ENCODE measurements at regions not wholly inside any gene's neighbourhood (a gene's known extent, or its start where the extent isn't known, plus 50 kb on each side); places are given as distances from the start of the nearest gene placed in this dataset.
"Not testable (repeated sequence)": the region's sequence is repeated elsewhere in the genome, so short reads cannot be mapped to it uniquely, and the experiment has no call there.

- H3K9ac ChIP-seq (ENCODE audit: low read depth, low read length); H3K4me1 ChIP-seq (ENCODE audit: insufficient read depth, low read length); H3K36me3 ChIP-seq (ENCODE audit: insufficient read depth, low read length); H3K9me3 ChIP-seq (ENCODE audit: control insufficient read depth, insufficient read depth, low read length): not testable (repeated sequence)
These were observed 1739.6 kb downstream of the ARAP2 start for GRCh38 chr4:34504731-34505130.

GRCh38 chr4:34506511-34507092, 1737.7 kb downstream of the ARAP2 start:
- not testable (repeated sequence) for H3K4me1 ChIP-seq (ENCODE audit: insufficient read depth, low read length); H3K9ac ChIP-seq (ENCODE audit: low read depth, low read length); H3K36me3 ChIP-seq (ENCODE audit: insufficient read depth, low read length); H3K9me3 ChIP-seq (ENCODE audit: control insufficient read depth, insufficient read depth, low read length)

- H3K4me1 ChIP-seq (ENCODE audit: insufficient read depth, low read length): peaks cover 4% of the 10 kb centered on the region; the same call in 1 of the 2 replicates
- no peaks in the 10 kb centered on the region; the same call in 1 of the 2 replicates for H3K9me3 ChIP-seq (ENCODE audit: control insufficient read depth, insufficient read depth, low read length)
- H3K9ac ChIP-seq (ENCODE audit: low read depth, low read length): no peak overlapping the region
- H3K36me3 ChIP-seq (ENCODE audit: insufficient read depth, low read length): no peaks in the 10 kb centered on the region
These were observed 1731.7 kb downstream of the ARAP2 start for GRCh38 chr4:34512616-34513015.

DNA sequence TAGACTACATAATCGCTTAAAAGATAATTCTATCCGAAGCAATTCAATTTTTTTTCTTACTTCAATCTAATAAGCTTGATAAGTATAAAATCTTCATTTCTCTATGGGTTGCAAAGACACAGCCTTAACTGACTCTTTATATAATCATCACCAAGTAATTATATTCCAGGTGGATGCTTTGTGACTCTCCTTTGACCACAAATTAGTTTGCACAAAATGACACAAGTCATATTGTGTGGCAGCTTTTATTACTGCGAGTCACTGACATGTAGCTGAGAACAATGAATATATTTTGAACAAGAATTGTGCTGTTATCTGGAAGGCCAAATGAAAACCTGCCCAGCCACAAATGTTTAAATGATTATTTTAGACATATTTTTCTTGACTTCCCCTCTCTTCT, 1727.8 kb downstream of the ARAP2 start:
- Histone ChIP-seq H3K9ac (ENCODE audit: low read depth, low read length) (no peak overlapping the region), H3K36me3 (ENCODE audit: insufficient read depth, low read length) (no peaks in the 10 kb centered on the region), H3K4me1 (ENCODE audit: insufficient read depth, low read length) (peaks cover 4% of the 10 kb centered on the region; the same call in 1 of the 2 replicates), H3K9me3 (ENCODE audit: control insufficient read depth, insufficient read depth, low read length) (no peaks in the 10 kb centered on the region)

DNA sequence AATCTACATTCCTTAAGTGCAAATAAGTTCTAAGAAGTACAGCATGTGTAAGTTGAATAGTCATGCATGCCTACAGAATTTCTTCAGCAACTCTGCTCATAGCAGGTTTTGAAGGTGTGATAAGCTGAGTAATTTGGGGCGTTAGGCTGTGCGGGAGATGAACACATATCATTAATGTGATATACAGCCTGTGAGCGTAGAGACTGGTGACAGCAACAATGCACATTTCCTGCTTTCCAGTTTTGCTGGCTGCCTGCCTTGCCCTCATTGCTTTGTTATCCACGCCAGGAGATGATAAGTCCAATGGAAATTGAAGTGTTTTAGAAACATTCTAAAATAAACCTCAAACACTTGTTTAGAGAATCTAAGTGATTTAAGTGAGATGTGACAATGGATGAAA, 1709.4 kb downstream of the ARAP2 start:
- no peak overlapping the region for H3K9ac ChIP-seq (ENCODE audit: low read depth, low read length)
- H3K36me3 ChIP-seq (ENCODE audit: insufficient read depth, low read length): no peaks in the 10 kb centered on the region
- no peaks in the 10 kb centered on the region for H3K4me1 ChIP-seq (ENCODE audit: insufficient read depth, low read length)
- H3K9me3 ChIP-seq (ENCODE audit: control insufficient read depth, insufficient read depth, low read length): no peaks in the 10 kb centered on the region

- Histone ChIP-seq H3K36me3 (ENCODE audit: insufficient read depth, low read length) (no peaks in the 10 kb centered on the region), H3K9me3 (ENCODE audit: control insufficient read depth, insufficient read depth, low read length) (no peaks in the 10 kb centered on the region), H3K4me1 (ENCODE audit: insufficient read depth, low read length) (no peaks in the 10 kb centered on the region), H3K9ac (ENCODE audit: low read depth, low read length) (no peak overlapping the region)
These were observed 1678.2 kb downstream of the ARAP2 start for GRCh38 chr4:34566091-34566490.

- Histone ChIP-seq H3K9me3 (ENCODE audit: control insufficient read depth, insufficient read depth, low read length) (no peaks in the 10 kb centered on the region), H3K4me1 (ENCODE audit: insufficient read depth, low read length) (peaks cover 7% of the 10 kb centered on the region; the same call in 1 of the 2 replicates), H3K9ac (ENCODE audit: low read depth, low read length) (no peak overlapping the region), H3K36me3 (ENCODE audit: insufficient read depth, low read length) (no peaks in the 10 kb centered on the region)
These were observed 1672.3 kb downstream of the ARAP2 start for GRCh38 chr4:34572026-34572425.

DNA sequence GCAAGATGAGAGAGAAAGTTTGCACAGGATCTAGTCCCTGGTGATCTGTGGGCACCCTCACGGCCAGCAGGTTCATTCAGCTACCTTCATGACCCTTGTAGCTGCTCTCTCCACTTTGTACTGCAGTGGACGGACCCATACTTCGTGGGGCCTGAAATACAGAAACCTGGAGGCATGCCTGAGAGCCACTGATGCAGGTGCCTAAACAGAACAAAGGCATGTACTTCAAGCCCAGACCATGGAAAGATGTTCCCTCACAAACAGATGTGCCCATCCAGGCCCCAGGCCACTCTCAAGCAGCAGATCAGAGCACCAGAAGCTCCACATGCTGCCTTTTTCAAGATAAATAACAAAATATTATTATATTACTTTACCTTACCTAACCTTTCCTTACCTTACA, 1629.0 kb downstream of the ARAP2 start:
- peaks cover 8% of the 10 kb centered on the region; the same call in 1 of the 2 replicates for H3K4me1 ChIP-seq (ENCODE audit: insufficient read depth, low read length)
- H3K9ac ChIP-seq (ENCODE audit: low read depth, low read length): no peak overlapping the region
- no peaks in the 10 kb centered on the region for H3K36me3 ChIP-seq (ENCODE audit: insufficient read depth, low read length)
- H3K9me3 ChIP-seq (ENCODE audit: control insufficient read depth, insufficient read depth, low read length): no peaks in the 10 kb centered on the region

GRCh38 chr4:34619531-34620162, 1624.7 kb downstream of the ARAP2 start:
- no peaks in the 10 kb centered on the region for H3K36me3 ChIP-seq (ENCODE audit: insufficient read depth, low read length)
- peaks cover 8% of the 10 kb centered on the region; the same call in 1 of the 2 replicates for H3K4me1 ChIP-seq (ENCODE audit: insufficient read depth, low read length)
- H3K9ac ChIP-seq (ENCODE audit: low read depth, low read length): no peak overlapping the region
- H3K9me3 ChIP-seq (ENCODE audit: control insufficient read depth, insufficient read depth, low read length): no peaks in the 10 kb centered on the region; the same call in 1 of the 2 replicates

GRCh38 chr4:34628471-34628870, 1615.8 kb downstream of the ARAP2 start:
- Histone ChIP-seq H3K36me3 (ENCODE audit: insufficient read depth, low read length) (no peaks in the 10 kb centered on the region), H3K4me1 (ENCODE audit: insufficient read depth, low read length) (no peaks in the 10 kb centered on the region), H3K9me3 (ENCODE audit: control insufficient read depth, insufficient read depth, low read length) (no peaks in the 10 kb centered on the region), H3K9ac (ENCODE audit: low read depth, low read length) (no peak overlapping the region)

DNA sequence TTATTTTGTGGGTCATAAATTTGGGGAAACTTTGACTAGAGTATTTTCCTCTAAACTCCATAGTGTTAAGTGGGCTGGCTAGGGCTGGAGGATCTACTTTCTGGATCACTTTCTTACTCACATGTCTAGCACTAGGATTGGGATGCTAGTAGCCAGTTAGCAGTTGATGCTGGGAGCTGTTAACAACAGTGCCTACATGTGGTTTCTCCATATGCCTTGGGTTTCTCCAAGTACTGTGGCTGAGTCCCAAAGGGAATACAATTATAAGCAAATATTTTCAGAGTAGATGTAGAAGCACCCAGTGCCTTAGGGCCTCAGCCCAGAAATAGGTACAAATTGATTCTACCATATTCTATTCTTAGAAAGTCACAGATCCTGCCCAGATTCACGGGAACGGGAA, 1614.9 kb downstream of the ARAP2 start:
- Histone ChIP-seq H3K4me1 (ENCODE audit: insufficient read depth, low read length) (no peaks in the 10 kb centered on the region), H3K9me3 (ENCODE audit: control insufficient read depth, insufficient read depth, low read length) (no peaks in the 10 kb centered on the region), H3K9ac (ENCODE audit: low read depth, low read length) (no peak overlapping the region), H3K36me3 (ENCODE audit: insufficient read depth, low read length) (no peaks in the 10 kb centered on the region)

- Histone ChIP-seq H3K9ac (ENCODE audit: low read depth, low read length) (no peak overlapping the region), H3K36me3 (ENCODE audit: insufficient read depth, low read length) (no peaks in the 10 kb centered on the region), H3K4me1 (ENCODE audit: insufficient read depth, low read length) (no peaks in the 10 kb centered on the region)
These were observed 1611.1 kb downstream of the ARAP2 start for GRCh38 chr4:34633241-34633640.

DNA sequence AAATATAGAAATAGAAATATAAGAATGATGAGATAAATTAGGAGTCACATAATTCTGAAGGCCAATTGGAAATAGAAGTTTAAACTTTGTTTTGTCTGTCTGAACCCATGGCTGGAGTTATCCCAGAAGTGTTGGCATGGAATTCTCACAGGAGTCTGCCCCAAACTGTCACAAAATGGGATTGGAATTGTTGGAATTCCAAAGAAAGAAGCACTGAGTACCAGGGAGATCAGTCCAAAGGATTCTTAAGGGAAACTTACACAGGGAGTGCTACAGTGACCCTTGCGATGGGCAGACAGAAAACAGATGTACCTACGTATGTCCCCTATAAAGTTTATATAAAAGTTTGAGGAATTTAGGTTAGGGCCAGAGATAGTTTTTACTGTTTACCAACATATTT, 1607.7 kb downstream of the ARAP2 start:
- Histone ChIP-seq H3K36me3 (ENCODE audit: insufficient read depth, low read length) (no peaks in the 10 kb centered on the region), H3K9ac (ENCODE audit: low read depth, low read length) (no peak overlapping the region), H3K4me1 (ENCODE audit: insufficient read depth, low read length) (no peaks in the 10 kb centered on the region), H3K9me3 (ENCODE audit: control insufficient read depth, insufficient read depth, low read length) (no peaks in the 10 kb centered on the region)

More at GRCh38 chr4:34633241-34633640, 1611.1 kb downstream of the ARAP2 start:
- no peaks in the 10 kb centered on the region for H3K9me3 ChIP-seq (ENCODE audit: control insufficient read depth, insufficient read depth, low read length)

GRCh38 chr4:34643476-34643875, 1600.8 kb downstream of the ARAP2 start:
- Histone ChIP-seq H3K36me3 (ENCODE audit: insufficient read depth, low read length) (no peaks in the 10 kb centered on the region), H3K9me3 (ENCODE audit: control insufficient read depth, insufficient read depth, low read length) (no peaks in the 10 kb centered on the region), H3K4me1 (ENCODE audit: insufficient read depth, low read length) (no peaks in the 10 kb centered on the region), H3K9ac (ENCODE audit: low read depth, low read length) (no peak overlapping the region)

DNA sequence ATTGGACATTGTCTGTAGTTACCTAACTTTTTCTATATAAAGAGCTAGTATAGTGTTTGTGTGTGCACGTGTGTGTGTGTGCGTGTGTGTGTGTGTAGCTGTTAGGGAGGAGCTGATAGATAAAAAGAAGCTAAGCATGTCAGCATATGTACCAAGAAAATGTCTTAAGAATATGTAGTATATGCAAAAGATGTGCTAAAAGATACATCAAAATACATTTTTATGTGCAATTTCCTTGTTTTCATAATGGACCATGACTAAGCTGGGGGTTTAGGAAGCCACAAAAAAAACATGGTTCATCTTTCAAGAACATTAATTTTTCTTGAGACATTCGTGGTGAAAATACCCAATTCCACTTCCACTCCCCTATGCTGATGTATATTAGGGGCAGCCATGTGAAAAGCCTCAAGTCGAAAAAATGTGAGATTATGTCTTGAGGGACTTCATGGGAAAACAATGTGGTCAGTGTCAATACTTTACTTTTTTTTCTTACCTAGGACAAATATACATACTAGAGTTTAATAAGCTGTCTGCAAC, 1599.7 kb downstream of the ARAP2 start:
- Histone ChIP-seq H3K9me3 (ENCODE audit: control insufficient read depth, insufficient read depth, low read length) (no peaks in the 10 kb centered on the region), H3K4me1 (ENCODE audit: insufficient read depth, low read length) (no peaks in the 10 kb centered on the region), H3K9ac (ENCODE audit: low read depth, low read length) (no peak overlapping the region), H3K36me3 (ENCODE audit: insufficient read depth, low read length) (no peaks in the 10 kb centered on the region)

All from ES-I3 (cell line).